ENCODE measurements at regions not wholly inside any gene's neighbourhood (a gene's known extent, or its start where the extent isn't known, plus 50 kb on each side); places are given as distances from the start of the nearest gene placed in this dataset.

GRCh38 chr2:62343636-62344337 lies 147.9 kb downstream of the B3GNT2 start:
- Mint-ChIP-seq H3K27me3 (peaks cover 17% of the 10 kb centered on the region), H3K9me3 (no peaks in the 10 kb centered on the region), H3K4me3 (no peak overlapping the region), H3K36me3 (no peaks in the 10 kb centered on the region), H3K27ac (no peak overlapping the region), H3K4me1 (no peaks in the 10 kb centered on the region)
- DNase-seq: no peak
- CTCF ChIA-PET: no interaction called here

- H3K4me1 Mint-ChIP-seq: no peaks in the 10 kb centered on the region
- no peaks in the 10 kb centered on the region for H3K9me3 Mint-ChIP-seq
- CTCF ChIA-PET: interaction anchor here (0.6 kb wide), 1 partner anchor 12 kb away, joined by 3 read pairs; no protein-coding TSS in a partner anchor
- DNase-seq: no peak
- no peaks in the 10 kb centered on the region for H3K36me3 Mint-ChIP-seq
- H3K27me3 Mint-ChIP-seq: peaks cover 17% of the 10 kb centered on the region
- no peak overlapping the region for H3K4me3 Mint-ChIP-seq
- no peak overlapping the region for H3K27ac Mint-ChIP-seq
These were observed 147.3 kb downstream of the B3GNT2 start for GRCh38 chr2:62343206-62343605.

- H3K27ac Mint-ChIP-seq: no peak overlapping the region
- no peak overlapping the region for H3K4me3 Mint-ChIP-seq
- no peaks in the 10 kb centered on the region for H3K36me3 Mint-ChIP-seq
- H3K9me3 Mint-ChIP-seq: no peaks in the 10 kb centered on the region
- CTCF ChIA-PET: no interaction called here
- DNase-seq: no peak
- peaks cover 11% of the 10 kb centered on the region for H3K27me3 Mint-ChIP-seq
- H3K4me1 Mint-ChIP-seq: no peaks in the 10 kb centered on the region
These were observed 145.1 kb downstream of the B3GNT2 start for GRCh38 chr2:62340994-62341484.

GRCh38 chr2:62339837-62340236 lies 143.9 kb downstream of the B3GNT2 start:
- Mint-ChIP-seq H3K9me3 (no peaks in the 10 kb centered on the region), H3K4me1 (no peaks in the 10 kb centered on the region), H3K36me3 (no peaks in the 10 kb centered on the region), H3K27ac (no peak overlapping the region), H3K4me3 (no peak overlapping the region), H3K27me3 (peaks cover 11% of the 10 kb centered on the region)
- no peak for DNase-seq
- CTCF ChIA-PET: interaction anchor here (0.7 kb wide), 1 partner anchor 346 kb away, joined by 3 read pairs; no protein-coding TSS in a partner anchor

DNA sequence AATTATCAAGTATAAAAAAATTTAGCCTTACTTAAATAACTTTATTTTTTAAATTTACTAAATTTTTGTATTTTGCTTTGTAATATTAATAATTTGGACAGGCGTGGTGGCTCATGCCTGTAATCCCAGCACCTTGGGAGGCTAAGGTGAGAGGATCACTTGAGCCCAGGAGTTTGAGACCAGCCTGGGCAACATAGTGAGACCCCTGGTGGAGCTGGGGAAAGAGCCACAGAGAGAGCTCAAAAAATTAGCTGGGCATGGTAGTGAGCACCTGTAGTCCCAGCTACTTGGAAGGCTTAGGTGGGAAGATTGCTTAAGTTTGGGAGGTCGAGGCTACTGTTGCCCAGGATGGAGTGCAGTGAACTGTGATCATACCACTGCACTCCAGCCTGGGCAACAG lies 143.5 kb downstream of the B3GNT2 start:
- no peaks in the 10 kb centered on the region for H3K36me3 Mint-ChIP-seq
- H3K27me3 Mint-ChIP-seq: peaks cover 11% of the 10 kb centered on the region
- H3K4me3 Mint-ChIP-seq: no peak overlapping the region
- H3K4me1 Mint-ChIP-seq: no peaks in the 10 kb centered on the region
- H3K27ac Mint-ChIP-seq: no peak overlapping the region
- CTCF ChIA-PET: interaction anchor here (0.7 kb wide), 1 partner anchor 346 kb away, joined by 3 read pairs; no protein-coding TSS in a partner anchor
- H3K9me3 Mint-ChIP-seq: no peaks in the 10 kb centered on the region
- DNase-seq: peak; percentile 27

DNA sequence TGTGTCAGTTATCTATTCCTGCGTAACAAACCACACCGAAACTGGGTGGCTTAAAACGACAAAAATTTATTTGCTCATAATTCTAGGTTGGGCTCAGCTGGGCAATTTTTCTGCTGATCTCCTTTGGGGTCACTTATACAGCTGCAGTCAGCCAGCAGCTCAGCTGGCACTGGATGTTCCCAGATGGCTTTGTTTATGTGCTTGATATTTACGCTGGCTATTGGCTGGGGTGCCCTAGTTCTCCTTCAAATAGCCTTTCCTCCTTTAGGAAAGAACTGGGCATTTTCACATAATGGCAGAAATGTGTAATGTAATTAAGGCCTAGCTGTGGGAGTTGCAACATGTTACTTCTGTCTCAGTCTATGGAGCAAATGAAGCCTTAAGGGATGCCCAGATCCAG lies 142.2 kb downstream of the B3GNT2 start:
- Mint-ChIP-seq H3K27me3 (peaks cover 11% of the 10 kb centered on the region), H3K4me1 (no peaks in the 10 kb centered on the region), H3K36me3 (no peaks in the 10 kb centered on the region), H3K4me3 (no peak overlapping the region), H3K27ac (no peak overlapping the region), H3K9me3 (no peaks in the 10 kb centered on the region)
- no peak for DNase-seq
- CTCF ChIA-PET: no interaction called here

DNA sequence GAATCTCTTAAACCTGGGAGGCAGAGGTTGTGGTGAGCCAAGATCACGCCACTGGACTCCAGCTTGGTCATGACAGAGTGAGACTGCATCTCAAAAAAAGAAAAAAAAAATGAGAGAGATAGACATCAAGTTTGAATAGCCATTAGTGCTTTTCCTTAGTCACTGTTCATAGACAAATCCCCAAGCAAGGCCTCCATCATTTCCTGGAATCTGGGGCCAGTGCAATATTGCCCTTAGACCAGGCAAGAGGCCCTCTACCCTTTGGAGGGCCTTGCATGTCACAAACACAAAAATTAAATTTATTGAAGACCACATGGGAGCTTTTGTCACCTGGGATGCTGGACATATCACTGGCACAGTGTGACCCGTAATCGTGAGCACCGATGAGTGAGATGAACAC lies 141.5 kb downstream of the B3GNT2 start:
- Mint-ChIP-seq H3K27ac (no peak overlapping the region), H3K27me3 (peaks cover 11% of the 10 kb centered on the region), H3K9me3 (no peaks in the 10 kb centered on the region), H3K36me3 (no peaks in the 10 kb centered on the region), H3K4me1 (no peaks in the 10 kb centered on the region), H3K4me3 (no peak overlapping the region)
- no peak for DNase-seq
- CTCF ChIA-PET: no interaction called here

DNA sequence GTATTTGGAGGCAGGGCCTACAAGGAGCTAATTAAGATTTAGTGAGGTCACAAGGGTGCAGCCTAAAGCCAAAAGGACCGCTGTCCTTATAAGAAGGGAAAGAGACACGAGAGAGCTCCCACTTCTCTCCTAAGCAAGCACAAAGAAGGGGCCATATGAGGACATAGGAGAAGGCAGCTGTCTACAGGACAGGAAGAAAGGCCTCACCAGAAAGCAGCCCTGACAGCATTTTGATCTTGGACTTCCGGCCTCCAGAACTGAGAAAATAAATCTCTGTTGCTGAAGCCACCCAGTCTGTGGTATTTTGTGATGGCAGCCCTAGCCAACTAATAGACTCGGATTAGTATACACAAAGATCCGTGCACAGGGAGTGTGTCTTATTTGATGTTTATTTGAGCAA lies 139.7 kb downstream of the B3GNT2 start:
- Mint-ChIP-seq H3K27me3 (peaks cover 4% of the 10 kb centered on the region), H3K4me3 (no peak overlapping the region), H3K36me3 (no peaks in the 10 kb centered on the region), H3K4me1 (no peaks in the 10 kb centered on the region), H3K27ac (no peak overlapping the region), H3K9me3 (no peaks in the 10 kb centered on the region)
- CTCF ChIA-PET: no interaction called here
- DNase-seq: no peak

DNA sequence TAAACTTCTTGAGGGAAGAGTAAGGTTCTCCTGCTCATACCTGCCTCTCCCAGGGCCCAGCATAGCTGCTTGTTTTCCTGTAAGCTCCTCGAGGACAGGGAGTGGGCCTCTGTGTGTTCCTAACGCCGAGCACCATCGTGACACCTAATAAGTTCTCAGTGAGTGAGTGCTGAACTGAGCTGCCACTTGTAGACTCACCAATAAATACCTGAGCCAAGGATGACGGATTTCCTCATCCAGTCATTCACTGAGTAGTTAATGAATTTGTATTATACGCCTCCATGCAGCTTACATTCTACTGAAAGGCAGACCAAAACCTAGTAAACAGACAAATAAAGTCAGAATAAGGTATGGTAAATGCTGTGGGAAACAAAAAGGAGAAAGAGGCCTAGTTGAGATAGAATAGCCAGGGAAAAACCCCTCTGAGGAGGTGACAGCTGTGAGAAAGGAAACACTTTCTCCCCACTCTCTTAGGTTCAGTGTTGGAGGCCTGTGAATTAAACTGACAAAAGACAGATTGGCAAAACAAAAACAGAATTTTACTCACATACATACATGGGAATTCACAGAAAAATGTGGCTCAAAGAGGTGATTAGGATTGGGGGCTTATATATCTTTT lies 138.6 kb downstream of the B3GNT2 start:
- H3K36me3 Mint-ChIP-seq: no peaks in the 10 kb centered on the region
- H3K9me3 Mint-ChIP-seq: no peaks in the 10 kb centered on the region
- no peak overlapping the region for H3K4me3 Mint-ChIP-seq
- H3K27ac Mint-ChIP-seq: no peak overlapping the region
- CTCF ChIA-PET: interaction anchor here (1.1 kb wide), 1 partner anchor 10 kb away, joined by 4 read pairs; no protein-coding TSS in a partner anchor
- H3K27me3 Mint-ChIP-seq: peaks cover 3% of the 10 kb centered on the region
- no peak for DNase-seq
- H3K4me1 Mint-ChIP-seq: no peaks in the 10 kb centered on the region

DNA sequence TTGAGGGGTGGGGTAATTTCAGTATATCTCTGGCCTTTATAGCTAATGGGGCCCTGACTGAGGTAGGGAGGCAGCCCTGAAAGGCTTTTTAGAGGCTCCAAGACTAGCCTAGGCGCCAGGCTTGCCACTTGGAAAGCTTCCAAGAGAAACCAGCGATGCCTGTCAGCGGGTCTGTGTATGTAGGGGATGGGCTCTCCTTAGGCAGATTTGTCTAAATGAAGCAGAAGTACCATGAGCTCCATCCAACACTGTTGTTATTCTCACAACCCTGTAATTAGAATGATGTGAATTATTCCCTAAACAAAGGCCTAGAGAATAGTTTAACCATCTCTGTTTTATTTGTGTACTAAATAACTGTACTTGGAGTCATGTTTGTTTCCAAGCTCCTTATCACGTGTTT lies 138.1 kb downstream of the B3GNT2 start:
- Mint-ChIP-seq H3K27ac (no peak overlapping the region), H3K4me1 (no peaks in the 10 kb centered on the region), H3K4me3 (no peak overlapping the region), H3K9me3 (no peaks in the 10 kb centered on the region), H3K27me3 (no peaks in the 10 kb centered on the region), H3K36me3 (no peaks in the 10 kb centered on the region)
- CTCF ChIA-PET: interaction anchor here (0.6 to 1.1 kb wide), 2 partner anchors 10 to 414 kb away, joined by 4 read pairs; no protein-coding TSS in a partner anchor
- DNase-seq: no peak

GRCh38 chr2:62330959-62331358 lies 135.0 kb downstream of the B3GNT2 start:
- CTCF ChIA-PET: no interaction called here
- H3K4me3 Mint-ChIP-seq: no peak overlapping the region

DNA sequence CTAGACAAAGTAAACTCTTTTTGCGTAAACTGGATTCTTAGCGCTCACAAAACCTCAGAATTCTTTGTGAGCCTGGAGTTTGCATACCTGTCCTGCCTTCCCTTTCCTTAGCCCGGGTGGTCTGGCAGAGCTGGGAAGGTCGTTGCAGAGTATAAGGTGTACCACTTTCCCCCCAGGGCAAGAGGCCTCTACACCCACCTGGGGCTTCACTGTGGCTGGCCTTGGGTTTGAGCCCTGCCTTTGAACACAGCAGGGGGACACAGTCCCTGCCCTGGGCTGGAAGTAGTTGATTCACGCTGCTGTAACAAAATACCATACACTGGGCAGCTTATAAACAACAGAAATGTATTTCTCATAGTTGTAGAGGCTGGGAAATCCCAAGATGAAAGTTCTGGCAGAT lies 133.9 kb downstream of the B3GNT2 start:
- H3K27me3 Mint-ChIP-seq: peaks cover 4% of the 10 kb centered on the region
- H3K36me3 Mint-ChIP-seq: no peaks in the 10 kb centered on the region
- no peak overlapping the region for H3K27ac Mint-ChIP-seq
- H3K4me1 Mint-ChIP-seq: peaks cover 6% of the 10 kb centered on the region
- CTCF ChIA-PET: no interaction called here
- DNase-seq: no peak
- peaks cover 11% of the 10 kb centered on the region for H3K9me3 Mint-ChIP-seq
- no peak overlapping the region for H3K4me3 Mint-ChIP-seq

More at GRCh38 chr2:62330959-62331358, 135.0 kb downstream of the B3GNT2 start:
- DNase-seq: no peak
- Mint-ChIP-seq H3K27ac (no peak overlapping the region), H3K27me3 (peaks cover 4% of the 10 kb centered on the region), H3K4me1 (peaks cover 6% of the 10 kb centered on the region), H3K36me3 (no peaks in the 10 kb centered on the region), H3K9me3 (peaks cover 2% of the 10 kb centered on the region)

DNA sequence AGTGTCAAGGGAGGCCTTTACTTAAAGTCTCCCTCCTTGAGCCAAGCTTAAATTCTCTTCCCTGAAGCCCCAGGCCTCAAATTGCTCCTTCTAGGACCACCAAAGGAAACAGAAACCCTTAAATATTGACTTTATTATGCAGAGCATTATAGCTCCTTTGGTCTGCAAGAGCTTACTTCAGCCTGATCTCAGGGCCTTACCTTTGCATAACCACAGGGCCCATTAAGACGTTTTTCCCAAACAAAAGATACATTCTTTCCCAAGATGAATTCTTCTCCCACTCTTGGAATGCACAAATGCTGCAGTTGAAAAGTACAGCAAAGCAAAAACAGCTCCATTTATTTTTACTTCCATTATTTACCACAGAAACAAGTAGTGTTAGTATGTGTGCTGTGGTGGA lies 130.8 kb downstream of the B3GNT2 start:
- Mint-ChIP-seq H3K27ac (no peak overlapping the region), H3K9me3 (peaks cover 15% of the 10 kb centered on the region), H3K36me3 (no peaks in the 10 kb centered on the region), H3K4me1 (peaks cover 6% of the 10 kb centered on the region), H3K27me3 (peaks cover 4% of the 10 kb centered on the region), H3K4me3 (no peak overlapping the region)
- CTCF ChIA-PET: no interaction called here
- DNase-seq: no peak

GRCh38 chr2:62325398-62325797 lies 129.5 kb downstream of the B3GNT2 start:
- Mint-ChIP-seq H3K36me3 (no peaks in the 10 kb centered on the region), H3K27me3 (peaks cover 4% of the 10 kb centered on the region), H3K27ac (no peak overlapping the region), H3K4me3 (no peak overlapping the region), H3K9me3 (peaks cover 15% of the 10 kb centered on the region), H3K4me1 (peaks cover 6% of the 10 kb centered on the region)
- CTCF ChIA-PET: no interaction called here
- no peak for DNase-seq

Data from activated naive CD4-positive, alpha-beta T cell treated with anti-CD3 and anti-CD28 coated beads, Interleukin-2, amount 10 ng/mL, durations not matched to agents 7 days and 5 days (primary cell).